ENCODE measurements at regions not wholly inside any gene's neighbourhood (a gene's known extent, or its start where the extent isn't known, plus 50 kb on each side); places are given as distances from the start of the nearest gene placed in this dataset.

GRCh38 chr2:14358339-14358738 lies 274.2 kb upstream of the LRATD1 start:
- intact Hi-C loops (cut with micrococcal nuclease; ENCODE audit: unreplicated experiment), result no loop called here
- no peak for DNase-seq (ENCODE audit: low spot score)
- Histone ChIP-seq H3K36me3 (ENCODE audit: insufficient read depth, low read length) (no peaks in the 10 kb centered on the region), H3K4me2 (ENCODE audit: low read length) (no peak overlapping the region), H3K79me2 (ENCODE audit: insufficient read depth, low read depth, low read length) (no peaks in the 10 kb centered on the region), H3K27ac (ENCODE audit: low read depth, low read length, poor library complexity, severe bottlenecking) (no peak overlapping the region), H3K9me3 (ENCODE audit: low read length) (no peaks in the 10 kb centered on the region), H3K4me1 (ENCODE audit: insufficient read depth, low read length, poor library complexity, severe bottlenecking) (no peaks in the 10 kb centered on the region), H3K4me3 (ENCODE audit: low read depth, low read length, poor library complexity, severe bottlenecking) (no peak overlapping the region), H4K20me1 (ENCODE audit: insufficient read depth, low read length) (no peaks in the 10 kb centered on the region), H3K9me2 (ENCODE audit: insufficient read depth, low read length) (no peaks in the 10 kb centered on the region), H2AFZ (ENCODE audit: low read length) (no peak overlapping the region)
- ChIA-PET CTCF (ENCODE audit: unreplicated experiment) (no interaction called here), POLR2A (interaction anchor here (0.6 to 1.2 kb wide), 2 partner anchors 8 to 431 kb away, joined by 3 read pairs; no protein-coding TSS in a partner anchor)
- no peak for TF ChIP-seq CTCF (conservative IDR thresholded peaks at IDR 0.05; ENCODE audit: low read length)
- TF ChIP-seq EZH2phosphoT487 (IDR thresholded peaks at IDR 0.05; ENCODE audit: borderline replicate concordance, low read depth, low read length), result no peak
- BruUV-seq (replicated peaks), result no TSS peak

GRCh38 chr2:14358774-14359173 lies 273.7 kb upstream of the LRATD1 start:
- no peaks in the 10 kb centered on the region for H3K36me3 ChIP-seq (ENCODE audit: insufficient read depth, low read length)
- ChIA-PET CTCF (ENCODE audit: unreplicated experiment) (no interaction called here), POLR2A (interaction anchor here (0.6 kb wide), 2 partner anchors 431 to 809 kb away, joined by 3 read pairs; no protein-coding TSS in a partner anchor)
- H4K20me1 ChIP-seq (ENCODE audit: insufficient read depth, low read length), result no peaks in the 10 kb centered on the region
- no peaks in the 10 kb centered on the region for H3K9me3 ChIP-seq (ENCODE audit: low read length)
- H3K79me2 ChIP-seq (ENCODE audit: insufficient read depth, low read depth, low read length), result no peaks in the 10 kb centered on the region
- intact Hi-C loops (cut with micrococcal nuclease; ENCODE audit: unreplicated experiment), result no loop called here
- no peak for DNase-seq (ENCODE audit: low spot score)
- H3K4me1 ChIP-seq (ENCODE audit: insufficient read depth, low read length, poor library complexity, severe bottlenecking), result no peaks in the 10 kb centered on the region
- BruUV-seq (replicated peaks), result no TSS peak
- no peak overlapping the region for H3K27ac ChIP-seq (ENCODE audit: low read depth, low read length, poor library complexity, severe bottlenecking)
- no peak overlapping the region for H2AFZ ChIP-seq (ENCODE audit: low read length)
- no peak overlapping the region for H3K4me2 ChIP-seq (ENCODE audit: low read length)
- no peak overlapping the region for H3K4me3 ChIP-seq (ENCODE audit: low read depth, low read length, poor library complexity, severe bottlenecking)
- TF ChIP-seq CTCF (conservative IDR thresholded peaks at IDR 0.05; ENCODE audit: low read length), result no peak
- TF ChIP-seq EZH2phosphoT487 (IDR thresholded peaks at IDR 0.05; ENCODE audit: borderline replicate concordance, low read depth, low read length), result no peak
- no peaks in the 10 kb centered on the region for H3K9me2 ChIP-seq (ENCODE audit: insufficient read depth, low read length)

- POLR2A ChIA-PET, result no interaction called here
- H3K79me2 ChIP-seq (ENCODE audit: insufficient read depth, low read depth, low read length), result no peaks in the 10 kb centered on the region
- TF ChIP-seq EZH2phosphoT487 (IDR thresholded peaks at IDR 0.05; ENCODE audit: borderline replicate concordance, low read depth, low read length) (no peak), CTCF (conservative IDR thresholded peaks at IDR 0.05; ENCODE audit: low read length) (no peak)
- CTCF ChIA-PET (ENCODE audit: unreplicated experiment), result no interaction called here
- BruUV-seq (replicated peaks), result no TSS peak
- no peak for DNase-seq (ENCODE audit: low spot score)
- no peak overlapping the region for H3K27ac ChIP-seq (ENCODE audit: low read depth, low read length, poor library complexity, severe bottlenecking)
- no peaks in the 10 kb centered on the region for H3K36me3 ChIP-seq (ENCODE audit: insufficient read depth, low read length)
- no peaks in the 10 kb centered on the region for H3K9me3 ChIP-seq (ENCODE audit: low read length)
- intact Hi-C loops (cut with micrococcal nuclease; ENCODE audit: unreplicated experiment), result no loop called here
- no peaks in the 10 kb centered on the region for H4K20me1 ChIP-seq (ENCODE audit: insufficient read depth, low read length)
- no peak overlapping the region for H3K4me3 ChIP-seq (ENCODE audit: low read depth, low read length, poor library complexity, severe bottlenecking)
- no peak overlapping the region for H3K4me2 ChIP-seq (ENCODE audit: low read length)
- H3K4me1 ChIP-seq (ENCODE audit: insufficient read depth, low read length, poor library complexity, severe bottlenecking), result no peaks in the 10 kb centered on the region
- H2AFZ ChIP-seq (ENCODE audit: low read length), result no peak overlapping the region
- no peaks in the 10 kb centered on the region for H3K9me2 ChIP-seq (ENCODE audit: insufficient read depth, low read length)
Measured at GRCh38 chr2:14363137-14363536, 269.4 kb upstream of the LRATD1 start.
